Lower leg skin (tissue), 4 donors: ENCODE measurements at regions not wholly inside any gene's neighbourhood (a gene's known extent, or its start where the extent isn't known, plus 50 kb on each side); places are given as distances from the start of the nearest gene placed in this dataset.

Experiments used
- DNase-seq, 2 donors: peaks; one replicate each; pipeline ENCODE4 v3.0.0-alpha.2; 2019; ENCODE audit warnings: low spot score in 2 of 2
- H3K4me3 ChIP-seq: fragments of 200-600 bp; sonication (generic); 2 replicates; pipeline ENCODE4 v1.5.1; 2017; ENCODE audit warnings: mild to moderate bottlenecking, low read depth; ENCODE audit not compliant: poor library complexity, severe bottlenecking
- CTCF ChIP-seq, 3 donors: fragments of 450-650 bp; IDR thresholded peaks; one replicate each; pipeline ENCODE4 v1.5.1; 2016; ENCODE audit warnings: antibody characterized with exemption in 3 of 3, mild to moderate bottlenecking in 3 of 3, moderate library complexity in 2 of 3
- POLR2A ChIP-seq, 2 donors: fragments of 450-650 bp; IDR thresholded peaks; one replicate each; pipeline ENCODE4 v1.6.1; 2016 to 2017; ENCODE audit warnings: antibody characterized with exemption in 2 of 2, mild to moderate bottlenecking in 1 of 2, moderate library complexity in 1 of 2
- WGBS, 2 donors: methylation state at CpG; one replicate each; pipeline ENCODE4 v1.1.5; 2018; 5-methylcytosine and 5-hydroxymethylcytosine counted together
- intact Hi-C: fragments of 100-400 bp; cut with DNase I; formaldehyde crosslinking; loops from one replicate; pipeline ENCODE4 v1.15.0; 2023; ENCODE audit warnings: low total_unique reads

GRCh38 chr20:58091810-58092209 lies 136.6 kb downstream of the ANKRD60 start:
- no peak overlapping the region for H3K4me3 ChIP-seq
- DNase-seq: peak in 1 of 2 donors; percentile 54
- intact Hi-C loops: no loop called here
- 89% methylated on average over 8 of the region's 8 CpGs for WGBS, 2 donors
- TF ChIP-seq POLR2A (IDR thresholded peaks at IDR 0.05) (no peak), CTCF (IDR thresholded peaks at IDR 0.05) (no peak)

DNA sequence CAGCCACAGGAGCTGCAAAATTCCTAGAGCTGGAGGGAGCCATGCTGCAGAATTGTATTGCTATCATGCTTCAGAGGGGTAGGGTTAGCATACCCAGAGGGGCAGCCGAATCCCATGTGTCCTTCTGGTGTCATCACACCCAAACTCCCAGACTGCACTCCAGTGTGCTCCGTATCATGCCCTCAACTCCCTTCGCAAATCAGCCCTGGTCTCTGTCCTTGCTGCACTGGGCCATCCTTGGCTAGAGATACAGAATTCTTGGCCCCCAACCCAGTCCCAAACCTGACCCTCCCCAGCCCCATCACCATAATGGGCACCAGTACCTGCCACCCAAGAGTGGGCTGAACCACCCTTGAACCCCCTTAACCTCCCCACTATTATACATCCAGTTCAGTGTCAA lies 138.3 kb downstream of the ANKRD60 start:
- no peak overlapping the region for H3K4me3 ChIP-seq
- DNase-seq: peak in 1 of 2 donors; percentile 62
- intact Hi-C loops: no loop called here
- 92 to 97% methylated on average over 3 of the region's 3 CpGs for WGBS, 2 donors
- TF ChIP-seq POLR2A (IDR thresholded peaks at IDR 0.05) (no peak), CTCF (IDR thresholded peaks at IDR 0.05) (no peak)

DNA sequence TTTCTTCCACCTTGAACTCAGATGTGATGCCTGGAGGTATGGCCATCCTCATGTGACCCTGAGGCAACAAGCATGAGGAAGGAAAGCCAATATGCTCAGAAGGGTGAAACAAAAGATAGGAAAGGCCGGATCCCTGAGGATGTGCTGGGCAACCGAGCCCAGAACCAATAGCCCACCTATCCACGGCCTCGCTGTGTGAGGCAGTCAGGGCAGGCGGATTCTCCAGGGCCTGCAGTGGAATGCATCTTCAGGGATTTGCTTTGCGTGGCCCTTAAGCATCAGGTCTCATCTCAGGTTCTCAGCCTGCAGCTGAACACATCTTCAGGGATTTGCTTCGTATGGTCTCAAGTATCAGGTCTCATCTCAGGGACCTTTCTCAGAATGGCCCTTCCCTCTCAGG lies 139.8 kb downstream of the ANKRD60 start:
- intact Hi-C loops: no loop called here
- no peak for TF ChIP-seq CTCF (IDR thresholded peaks at IDR 0.05)
- TF ChIP-seq POLR2A (IDR thresholded peaks at IDR 0.05): no peak
- peak in 1 of 2 donors; percentile 53 for DNase-seq

DNA sequence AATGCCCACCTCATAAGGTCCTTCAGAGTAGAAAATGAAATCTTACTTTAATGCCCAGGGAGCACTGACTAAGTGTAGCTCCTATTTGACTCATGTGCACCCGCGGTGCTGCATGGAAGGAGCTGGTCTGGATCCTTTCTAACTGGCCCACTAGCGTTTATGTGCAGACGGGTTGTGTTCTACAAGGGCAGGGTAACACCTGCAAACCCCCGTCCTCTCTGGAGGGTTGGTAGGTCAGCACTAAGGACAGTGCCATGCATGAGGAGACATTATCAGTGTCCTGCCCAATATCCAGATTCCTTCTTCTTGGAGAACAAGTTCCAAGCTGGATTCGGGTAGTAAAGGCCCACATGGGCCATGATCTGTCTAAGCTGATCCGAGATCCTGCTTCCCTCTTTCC lies 140.3 kb downstream of the ANKRD60 start:
- DNase-seq: peak in 1 of 2 donors; percentile 60
- TF ChIP-seq POLR2A (IDR thresholded peaks at IDR 0.05): no peak
- TF ChIP-seq CTCF (IDR thresholded peaks at IDR 0.05): no peak
- intact Hi-C loops: no loop called here
- WGBS, 2 donors: 85 to 90% methylated on average over 7 of the region's 7 CpGs
- H3K4me3 ChIP-seq: no peak overlapping the region

More for the DNA sequence above, 139.8 kb downstream of the ANKRD60 start:
- no peak overlapping the region for H3K4me3 ChIP-seq
- WGBS, 2 donors: 98 to 99% methylated on average over 7 of the region's 7 CpGs

DNA sequence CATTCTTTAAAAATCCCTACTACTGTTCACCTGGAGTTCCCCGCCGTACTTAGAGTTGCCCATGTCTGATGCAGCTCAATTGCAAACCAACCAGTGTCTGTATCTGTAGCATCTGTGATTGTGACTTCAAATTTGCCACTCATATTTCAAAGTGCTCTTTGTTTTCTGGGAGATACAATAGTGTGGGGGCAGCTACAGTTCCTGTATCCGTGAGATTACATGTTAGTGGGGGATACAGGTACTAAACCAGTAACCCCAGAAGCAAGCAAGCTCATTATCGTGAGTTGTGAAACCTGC lies 140.9 kb downstream of the ANKRD60 start:
- no peak overlapping the region for H3K4me3 ChIP-seq
- intact Hi-C loops: no loop called here
- 62 to 73% methylated on average over 4 of the region's 4 CpGs for WGBS, 2 donors
- DNase-seq: no peak
- no peak for TF ChIP-seq CTCF (IDR thresholded peaks at IDR 0.05)
- no peak for TF ChIP-seq POLR2A (IDR thresholded peaks at IDR 0.05)

DNA sequence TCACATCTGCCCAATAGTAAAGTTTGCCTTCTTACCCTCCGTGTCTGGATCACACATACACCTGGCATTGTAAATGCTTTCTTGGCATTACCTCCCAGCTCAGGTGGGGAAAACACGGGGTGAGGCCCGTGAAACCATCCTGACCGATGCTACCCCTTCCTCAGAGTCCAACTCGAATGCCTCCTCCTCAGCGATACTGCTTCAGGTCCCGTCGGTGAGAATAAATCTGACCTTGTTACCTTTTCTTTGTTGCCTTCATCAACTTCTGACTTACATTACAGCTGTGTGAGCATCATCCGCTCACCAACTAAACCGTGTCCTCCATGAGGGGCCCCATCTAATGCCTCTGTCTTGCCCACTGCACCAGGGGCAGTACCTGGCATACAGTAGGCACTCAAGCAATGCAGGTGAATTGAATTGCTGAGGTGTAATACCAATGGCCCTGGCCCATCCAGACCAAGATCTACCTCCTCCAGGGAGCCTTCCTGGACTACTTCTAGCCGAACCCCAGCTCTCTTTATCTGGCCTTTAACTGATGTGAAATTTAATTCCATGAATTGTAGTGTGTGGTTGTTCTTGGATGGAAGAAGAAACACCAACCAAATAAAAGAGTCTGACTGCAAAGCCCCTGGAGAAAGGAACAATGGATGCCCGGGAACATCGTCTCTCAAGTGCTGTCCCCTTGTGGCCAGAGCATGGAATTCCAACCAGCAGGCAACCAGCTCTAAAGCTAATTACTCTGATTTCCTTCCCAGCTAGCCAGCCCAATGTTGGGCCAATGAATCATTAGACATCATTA lies 141.5 kb downstream of the ANKRD60 start:
- TF ChIP-seq CTCF (IDR thresholded peaks at IDR 0.05) (peak in 1 of 3 donors; percentile 14), POLR2A (IDR thresholded peaks at IDR 0.05) (no peak)
- H3K4me3 ChIP-seq: no peak overlapping the region
- intact Hi-C loops: no loop called here
- WGBS, 2 donors: 76 to 77% methylated on average over 13 of the region's 13 CpGs
- DNase-seq: peak in 1 of 2 donors; percentile 80
